ENCODE measurements at regions not wholly inside any gene's neighbourhood (a gene's known extent, or its start where the extent isn't known, plus 50 kb on each side); places are given as distances from the start of the nearest gene placed in this dataset.

- TF ChIP-seq CHD7 (IDR thresholded peaks at IDR 0.05; ENCODE audit: insufficient replicate concordance, low read length) = no peak
- TF ChIP-seq TBP (IDR thresholded peaks at IDR 0.05; ENCODE audit: low read depth, low read length) = no peak
Measured at GRCh38 chr13:44140888-44141724, 232.5 kb upstream of the SERP2 start (continued).
